T47D (cell line): ENCODE measurements at regions not wholly inside any gene's neighbourhood (a gene's known extent, or its start where the extent isn't known, plus 50 kb on each side); places are given as distances from the start of the nearest gene placed in this dataset.
"Not testable (repeated sequence)": the region's sequence is repeated elsewhere in the genome, so short reads cannot be mapped to it uniquely, and the experiment has no call there.

Experiments
- DNase-seq, 2 experiments: peaks; one replicate each; pipeline versions ENCODE4 v3.0.0 to v3.0.0-alpha.2; 2011 to 2012; ENCODE audit warnings: low read depth in 1 of 2, low spot score in 1 of 2
- JUND ChIP-seq: IDR thresholded peaks from 2 replicates; pipeline ENCODE4 v1.6.1; 2012; ENCODE audit warnings: low read depth
- in situ Hi-C: cut with HindIII; loops from 2 replicates; pipeline ENCODE4 v1.10.0; 2016; ENCODE audit warnings: low sequenced_read_pairs, low pct_unique_long_range_greater_than_20kb

- no peak for TF ChIP-seq JUND
- DNase-seq = no peak
- in situ Hi-C loops = no loop called here
Observed at GRCh38 chrX:52261125-52261462, 76.4 kb downstream of the MAGED4 start.

- TF ChIP-seq JUND = no peak
- peak; percentile 68 to 93 for DNase-seq
- in situ Hi-C loops = no loop called here
Observed at GRCh38 chrX:52261463-52262194, 76.9 kb downstream of the MAGED4 start.

GRCh38 chrX:52262195-52262546, 77.5 kb downstream of the MAGED4 start:
- no peak for DNase-seq
- TF ChIP-seq JUND = no peak
- in situ Hi-C loops = no loop called here

GRCh38 chrX:52263417-52263816, 78.7 kb downstream of the MAGED4 start:
- in situ Hi-C loops = no loop called here
- DNase-seq = no peak
- no peak for TF ChIP-seq JUND

- no peak for TF ChIP-seq JUND
- in situ Hi-C loops = no loop called here
- DNase-seq = no peak
Observed at GRCh38 chrX:52265713-52266112, 81.0 kb downstream of the MAGED4 start.

- DNase-seq, in situ Hi-C loops: not testable (repeated sequence)
Observed at GRCh38 chrX:52268502-52268901, 83.8 kb downstream of the MAGED4 start.

- in situ Hi-C loops = no loop called here
- no peak for TF ChIP-seq JUND
Observed at GRCh38 chrX:52270453-52271116, 85.9 kb downstream of the MAGED4 start.

GRCh38 chrX:52271206-52271605, 86.5 kb downstream of the MAGED4 start:
- no peak for TF ChIP-seq JUND
- peak in 1 of 2 experiments; percentile 23 for DNase-seq
- in situ Hi-C loops = no loop called here

More at GRCh38 chrX:52270453-52271116, 85.9 kb downstream of the MAGED4 start:
- no peak for DNase-seq

- no peak for TF ChIP-seq JUND
- DNase-seq = peak in 1 of 2 experiments; percentile 22
- in situ Hi-C loops = no loop called here
Observed at GRCh38 chrX:52277666-52278065, 91.2 kb upstream of the XAGE2 start.

- no peak for TF ChIP-seq JUND
- in situ Hi-C loops = no loop called here
- DNase-seq = no peak
Observed at GRCh38 chrX:52280812-52281211, 88.0 kb upstream of the XAGE2 start.

- TF ChIP-seq JUND = no peak
- in situ Hi-C loops = no loop called here
- no peak for DNase-seq
Observed at GRCh38 chrX:52284865-52285264, 84.0 kb upstream of the XAGE2 start.

GRCh38 chrX:52298968-52299367, 69.9 kb upstream of the XAGE2 start:
- peak in 1 of 2 experiments; percentile 30 for DNase-seq
- in situ Hi-C loops = not testable (repeated sequence)

GRCh38 chrX:52308532-52308931, 60.3 kb upstream of the XAGE2 start:
- in situ Hi-C loops, DNase-seq: not testable (repeated sequence)
